ENCODE measurements at regions not wholly inside any gene's neighbourhood (a gene's known extent, or its start where the extent isn't known, plus 50 kb on each side); places are given as distances from the start of the nearest gene placed in this dataset.

GRCh38 chr10:88120599-88121333 is 257.3 kb downstream of the PTEN start:
- no peaks in the 10 kb centered on the region for H3K9me3 Mint-ChIP-seq
- no peaks in the 10 kb centered on the region for H3K36me3 ChIP-seq (ENCODE audit: control insufficient read depth, insufficient read depth, low read length)
- peak in 1 of 3 donors; percentile 55 for ATAC-seq
- no peaks in the 10 kb centered on the region for H3K36me3 Mint-ChIP-seq
- no peak for TF ChIP-seq CTCF (IDR thresholded peaks at IDR 0.05)
- H3K4me1 ChIP-seq (ENCODE audit: control insufficient read depth, insufficient read depth, low read length) = peaks cover 27% of the 10 kb centered on the region
- no peak overlapping the region for H3K4me3 Mint-ChIP-seq
- no peak overlapping the region for H3K27ac ChIP-seq (ENCODE audit: low read length)
- intact Hi-C loops (cut with micrococcal nuclease) = no loop called here
- WGBS (ENCODE audit: insufficient coverage) = 84% methylated on average over 5 of the region's 5 CpGs
- H3K9me3 ChIP-seq (ENCODE audit: control insufficient read depth, insufficient read depth, low read length) = no peaks in the 10 kb centered on the region
- no peak overlapping the region for H3K4me3 ChIP-seq (ENCODE audit: low read length)
- H3K27ac Mint-ChIP-seq = no peak overlapping the region
- no peaks in the 10 kb centered on the region for H3K27me3 ChIP-seq (ENCODE audit: control insufficient read depth, insufficient read depth, low read length)
- H3K4me1 Mint-ChIP-seq = peaks cover 0 to 6% of the 10 kb centered on the region in 2 donors
- no peak for DNase-seq
- peaks cover 6 to 13% of the 10 kb centered on the region in 2 donors for H3K27me3 Mint-ChIP-seq (ENCODE audit: low read depth in 2 of 2)

- peaks cover 0 to 9% of the 10 kb centered on the region in 2 donors for H3K4me1 Mint-ChIP-seq
- ATAC-seq = no peak
- no peak for DNase-seq
- no peak for TF ChIP-seq CTCF (IDR thresholded peaks at IDR 0.05)
- no peak overlapping the region for H3K4me3 Mint-ChIP-seq
- Histone ChIP-seq H3K9me3 (ENCODE audit: control insufficient read depth, insufficient read depth, low read length) (no peaks in the 10 kb centered on the region), H3K4me1 (ENCODE audit: control insufficient read depth, insufficient read depth, low read length) (peaks cover 27% of the 10 kb centered on the region), H3K36me3 (ENCODE audit: control insufficient read depth, insufficient read depth, low read length) (no peaks in the 10 kb centered on the region), H3K27me3 (ENCODE audit: control insufficient read depth, insufficient read depth, low read length) (no peaks in the 10 kb centered on the region), H3K27ac (ENCODE audit: low read length) (no peak overlapping the region), H3K4me3 (ENCODE audit: low read length) (no peak overlapping the region)
- WGBS (ENCODE audit: insufficient coverage) = 97% methylated on average over 6 of the region's 6 CpGs
- no peak overlapping the region for H3K27ac Mint-ChIP-seq
- no peaks in the 10 kb centered on the region for H3K36me3 Mint-ChIP-seq
- H3K27me3 Mint-ChIP-seq (ENCODE audit: low read depth in 2 of 2) = peaks cover 9 to 13% of the 10 kb centered on the region in 2 donors
- intact Hi-C loops (cut with micrococcal nuclease) = no loop called here
- H3K9me3 Mint-ChIP-seq = no peaks in the 10 kb centered on the region
These were observed 257.9 kb downstream of the PTEN start for GRCh38 chr10:88121361-88121760.

GRCh38 chr10:88122145-88122544 is 258.7 kb downstream of the PTEN start:
- H3K36me3 Mint-ChIP-seq = no peaks in the 10 kb centered on the region
- intact Hi-C loops (cut with micrococcal nuclease) = no loop called here
- no peaks in the 10 kb centered on the region for H3K9me3 Mint-ChIP-seq
- Histone ChIP-seq H3K9me3 (ENCODE audit: control insufficient read depth, insufficient read depth, low read length) (no peaks in the 10 kb centered on the region), H3K27me3 (ENCODE audit: control insufficient read depth, insufficient read depth, low read length) (no peaks in the 10 kb centered on the region), H3K4me3 (ENCODE audit: low read length) (no peak overlapping the region), H3K36me3 (ENCODE audit: control insufficient read depth, insufficient read depth, low read length) (no peaks in the 10 kb centered on the region), H3K27ac (ENCODE audit: low read length) (no peak overlapping the region), H3K4me1 (ENCODE audit: control insufficient read depth, insufficient read depth, low read length) (peaks cover 22% of the 10 kb centered on the region)
- H3K27me3 Mint-ChIP-seq (ENCODE audit: low read depth in 2 of 2) = peaks cover 9 to 13% of the 10 kb centered on the region in 2 donors
- no peak for ATAC-seq
- TF ChIP-seq CTCF (IDR thresholded peaks at IDR 0.05) = no peak
- H3K4me1 Mint-ChIP-seq = peaks cover 0 to 9% of the 10 kb centered on the region in 2 donors
- 86% methylated on average over 7 of the region's 7 CpGs for WGBS (ENCODE audit: insufficient coverage)
- DNase-seq = no peak
- H3K27ac Mint-ChIP-seq = no peak overlapping the region
- H3K4me3 Mint-ChIP-seq = no peak overlapping the region

- Histone ChIP-seq H3K27ac (ENCODE audit: low read length) (no peak overlapping the region), H3K27me3 (ENCODE audit: control insufficient read depth, insufficient read depth, low read length) (no peaks in the 10 kb centered on the region), H3K4me3 (ENCODE audit: low read length) (no peak overlapping the region), H3K36me3 (ENCODE audit: control insufficient read depth, insufficient read depth, low read length) (no peaks in the 10 kb centered on the region), H3K4me1 (ENCODE audit: control insufficient read depth, insufficient read depth, low read length) (peaks cover 18% of the 10 kb centered on the region), H3K9me3 (ENCODE audit: control insufficient read depth, insufficient read depth, low read length) (no peaks in the 10 kb centered on the region)
- intact Hi-C loops (cut with micrococcal nuclease) = no loop called here
- Mint-ChIP-seq H3K4me3 (no peak overlapping the region), H3K4me1 (peaks cover 0 to 9% of the 10 kb centered on the region in 2 donors), H3K36me3 (no peaks in the 10 kb centered on the region), H3K9me3 (no peaks in the 10 kb centered on the region), H3K27me3 (ENCODE audit: low read depth in 2 of 2) (peaks cover 9 to 13% of the 10 kb centered on the region in 2 donors), H3K27ac (no peak overlapping the region)
- WGBS (ENCODE audit: insufficient coverage) = 96% methylated on average over 4 of the region's 4 CpGs
- no peak for DNase-seq
- ATAC-seq = no peak
- no peak for TF ChIP-seq CTCF (IDR thresholded peaks at IDR 0.05)
These were observed 259.2 kb downstream of the PTEN start for GRCh38 chr10:88122576-88122975.

All from natural killer cell (primary cell).